Fibroblast of the conjunctiva (primary cell): ENCODE measurements at regions not wholly inside any gene's neighbourhood (a gene's known extent, or its start where the extent isn't known, plus 50 kb on each side); places are given as distances from the start of the nearest gene placed in this dataset.

ENCODE experiments used
- DNase-seq: peaks from one replicate; pipeline ENCODE4 v3.0.0-alpha.2; 2010; ENCODE audit warnings: low read depth

GRCh38 chr14:86712727-86713126 lies 1182.8 kb downstream of the FLRT2 start:
- no peak for DNase-seq

GRCh38 chr14:86712176-86712575 lies 1182.2 kb downstream of the FLRT2 start:
- DNase-seq: no peak

GRCh38 chr14:86708846-86709339 lies 1178.9 kb downstream of the FLRT2 start:
- DNase-seq: no peak

- no peak for DNase-seq
Observed at GRCh38 chr14:86707071-86707470, 1177.1 kb downstream of the FLRT2 start.

GRCh38 chr14:86683561-86683960 lies 1153.6 kb downstream of the FLRT2 start:
- no peak for DNase-seq

GRCh38 chr14:86675059-86675458 lies 1145.1 kb downstream of the FLRT2 start:
- DNase-seq: no peak

GRCh38 chr14:86673523-86673969 lies 1143.6 kb downstream of the FLRT2 start:
- no peak for DNase-seq

GRCh38 chr14:86672080-86672479 lies 1142.1 kb downstream of the FLRT2 start:
- DNase-seq: no peak

- DNase-seq: no peak
Observed at GRCh38 chr14:86665975-86666374, 1136.0 kb downstream of the FLRT2 start.

GRCh38 chr14:86662334-86662733 lies 1132.4 kb downstream of the FLRT2 start:
- no peak for DNase-seq

- peak; percentile 18 for DNase-seq
Observed at GRCh38 chr14:86654558-86655184, 1124.7 kb downstream of the FLRT2 start.

GRCh38 chr14:86652526-86652925 lies 1122.6 kb downstream of the FLRT2 start:
- no peak for DNase-seq

- peak; percentile 28 for DNase-seq
Observed at GRCh38 chr14:86646696-86647690, 1117.0 kb downstream of the FLRT2 start.

- DNase-seq: no peak
Observed at GRCh38 chr14:86646125-86646524, 1116.2 kb downstream of the FLRT2 start.

GRCh38 chr14:86641310-86641709 lies 1111.4 kb downstream of the FLRT2 start:
- no peak for DNase-seq

GRCh38 chr14:86640288-86640687 lies 1110.3 kb downstream of the FLRT2 start:
- no peak for DNase-seq

- DNase-seq: no peak
Observed at GRCh38 chr14:86639666-86640065, 1109.7 kb downstream of the FLRT2 start.

- DNase-seq: no peak
Observed at GRCh38 chr14:86639146-86639545, 1109.2 kb downstream of the FLRT2 start.

- no peak for DNase-seq
Observed at GRCh38 chr14:86627080-86627479, 1097.1 kb downstream of the FLRT2 start.

- DNase-seq: no peak
Observed at GRCh38 chr14:86626530-86626929, 1096.6 kb downstream of the FLRT2 start.

- DNase-seq: no peak
Observed at GRCh38 chr14:86625637-86626036, 1095.7 kb downstream of the FLRT2 start.

GRCh38 chr14:86619726-86620125 lies 1089.8 kb downstream of the FLRT2 start:
- no peak for DNase-seq

- DNase-seq: no peak
Observed at GRCh38 chr14:86613786-86614185, 1083.8 kb downstream of the FLRT2 start.
